GM21737 (cell line): ENCODE measurements at regions not wholly inside any gene's neighbourhood (a gene's known extent, or its start where the extent isn't known, plus 50 kb on each side); places are given as distances from the start of the nearest gene placed in this dataset.

Experiments used
- ATAC-seq: cut with Tn5 transposase; IDR thresholded peaks from one replicate; pipeline ENCODE4 v1.9.1; 2021; ENCODE audit warnings: mild to moderate bottlenecking, moderate library complexity; ENCODE audit not compliant: unreplicated experiment

- ATAC-seq = no peak
Observed at GRCh38 chr2:18325118-18325517, 235.3 kb downstream of the RDH14 start.

DNA sequence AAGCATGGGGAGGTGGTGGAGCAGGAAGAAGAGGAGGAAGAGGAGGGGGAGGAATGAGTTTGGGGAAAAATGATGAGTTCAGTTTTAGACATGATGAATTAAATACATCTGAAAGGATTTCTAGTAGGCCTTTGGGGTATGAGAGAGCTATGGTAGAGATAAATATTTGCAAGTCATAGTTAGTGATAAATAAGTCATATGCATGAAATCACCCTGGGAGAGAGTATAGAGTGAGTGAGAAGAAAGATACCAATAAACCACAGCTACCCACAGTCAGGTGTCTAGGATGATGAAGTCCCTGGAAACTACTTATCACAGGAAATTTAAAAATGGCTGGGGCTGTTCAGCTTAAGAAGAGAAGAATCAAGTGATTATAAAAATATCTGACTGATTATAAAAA is 240.5 kb downstream of the RDH14 start:
- ATAC-seq = no peak

DNA sequence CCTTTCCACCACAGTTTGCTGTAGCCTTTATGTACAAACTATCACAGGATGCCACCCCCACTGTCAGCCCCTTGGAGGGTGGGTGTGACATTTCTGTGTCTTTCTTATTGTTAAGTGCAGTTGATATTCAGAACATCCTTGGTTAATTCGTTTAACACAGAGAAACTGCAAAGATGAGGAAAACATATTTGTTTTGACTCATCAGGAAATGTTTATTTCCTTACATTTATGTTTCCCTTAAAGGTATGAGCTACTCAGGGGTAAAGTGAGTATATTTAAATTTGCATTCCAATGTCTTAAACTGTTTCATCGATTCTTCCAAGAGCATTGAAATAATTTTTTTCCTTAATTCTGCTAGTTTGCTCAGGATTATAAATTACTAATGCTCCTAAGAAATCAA is 243.4 kb downstream of the RDH14 start:
- ATAC-seq = no peak

DNA sequence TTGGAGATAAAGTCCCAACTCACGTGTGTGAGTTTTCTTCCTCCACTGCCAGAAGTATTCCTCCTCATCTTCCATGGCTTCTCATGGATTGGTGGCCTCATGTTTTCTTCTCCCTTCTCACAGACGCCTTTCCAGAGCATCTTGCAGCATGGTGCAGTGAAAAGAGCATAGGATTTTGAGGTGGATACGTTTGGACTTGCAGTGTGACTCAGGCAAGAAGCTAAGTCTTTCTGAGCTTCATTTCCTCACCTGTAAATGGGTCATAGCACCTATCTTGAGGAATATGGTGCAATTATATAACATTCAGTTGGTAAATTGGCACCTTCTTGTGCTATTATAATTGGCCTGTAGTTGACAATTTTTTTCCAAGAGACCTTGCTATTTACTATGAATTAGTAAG is 247.6 kb downstream of the RDH14 start:
- no peak for ATAC-seq

GRCh38 chr2:18311420-18312195 is 248.8 kb downstream of the RDH14 start:
- ATAC-seq = no peak

DNA sequence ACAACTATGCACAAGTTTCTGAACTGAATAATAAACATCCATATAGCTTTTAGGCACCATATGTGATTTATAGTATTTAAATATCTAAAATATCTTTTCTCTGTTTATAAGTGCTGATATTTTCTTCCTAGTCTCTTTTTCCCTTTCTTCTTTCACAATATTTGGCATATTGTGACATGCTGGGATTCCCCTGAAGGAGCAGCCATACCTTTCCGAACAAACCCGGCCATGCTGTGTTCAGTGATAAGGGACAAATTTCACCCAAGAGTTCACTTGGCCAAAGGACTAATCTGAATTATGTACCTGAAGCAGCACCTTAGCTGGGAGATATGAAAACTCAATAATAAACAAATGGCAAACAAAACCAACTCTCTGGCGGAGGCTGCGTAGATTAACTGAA is 250.8 kb downstream of the RDH14 start:
- no peak for ATAC-seq

GRCh38 chr2:18309188-18309587 is 251.3 kb downstream of the RDH14 start:
- no peak for ATAC-seq

DNA sequence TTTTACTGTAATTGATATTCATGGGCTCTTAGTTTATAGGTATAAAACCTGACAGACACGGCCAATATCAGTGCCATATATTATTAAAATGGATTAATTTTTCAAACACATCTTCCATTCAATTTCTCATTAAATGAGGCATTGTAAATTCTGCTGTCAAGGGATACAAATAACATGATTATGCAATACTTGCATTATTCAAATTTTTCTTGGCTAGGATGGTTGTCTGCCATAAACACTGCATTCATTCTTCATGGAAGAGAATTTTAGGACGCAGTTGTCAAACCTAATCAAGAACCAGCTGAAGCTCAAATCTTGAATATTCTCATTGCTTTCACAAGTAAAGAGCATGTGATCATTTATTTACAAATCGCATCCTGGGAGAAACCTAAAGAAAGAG is 255.6 kb downstream of the RDH14 start:
- no peak for ATAC-seq

DNA sequence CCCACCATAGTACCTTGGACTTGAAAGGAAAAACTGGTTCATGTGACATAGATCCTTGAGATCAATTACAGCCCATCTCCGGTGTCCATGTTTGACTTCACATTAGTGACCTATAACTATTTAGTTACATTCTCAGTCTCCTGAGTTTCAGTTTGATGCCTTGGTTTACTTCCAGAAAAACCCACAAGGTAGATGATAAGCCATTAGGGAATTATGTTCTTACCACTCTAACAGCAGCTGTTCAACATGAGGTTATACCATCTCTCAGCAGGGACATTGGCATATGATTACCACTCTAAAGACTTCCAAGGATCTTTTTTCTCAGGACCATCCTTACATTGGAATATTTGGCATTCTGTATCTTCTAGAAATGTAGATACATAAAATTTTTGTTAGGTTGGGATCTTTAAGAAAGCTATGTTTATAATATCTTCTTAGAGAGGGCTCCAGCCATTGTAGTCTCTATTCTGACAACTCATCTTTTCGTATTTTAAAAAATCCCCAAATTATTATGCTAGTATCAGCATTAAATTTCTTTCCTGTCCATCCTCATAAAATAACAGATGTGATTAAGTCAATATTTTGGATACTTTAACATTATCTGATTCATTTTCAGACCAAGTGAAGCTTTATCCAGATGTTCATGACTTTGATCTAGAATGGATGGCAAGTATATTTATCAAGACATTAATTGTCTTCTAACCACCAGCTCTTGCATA is 258.9 kb downstream of the RDH14 start:
- ATAC-seq = no peak

DNA sequence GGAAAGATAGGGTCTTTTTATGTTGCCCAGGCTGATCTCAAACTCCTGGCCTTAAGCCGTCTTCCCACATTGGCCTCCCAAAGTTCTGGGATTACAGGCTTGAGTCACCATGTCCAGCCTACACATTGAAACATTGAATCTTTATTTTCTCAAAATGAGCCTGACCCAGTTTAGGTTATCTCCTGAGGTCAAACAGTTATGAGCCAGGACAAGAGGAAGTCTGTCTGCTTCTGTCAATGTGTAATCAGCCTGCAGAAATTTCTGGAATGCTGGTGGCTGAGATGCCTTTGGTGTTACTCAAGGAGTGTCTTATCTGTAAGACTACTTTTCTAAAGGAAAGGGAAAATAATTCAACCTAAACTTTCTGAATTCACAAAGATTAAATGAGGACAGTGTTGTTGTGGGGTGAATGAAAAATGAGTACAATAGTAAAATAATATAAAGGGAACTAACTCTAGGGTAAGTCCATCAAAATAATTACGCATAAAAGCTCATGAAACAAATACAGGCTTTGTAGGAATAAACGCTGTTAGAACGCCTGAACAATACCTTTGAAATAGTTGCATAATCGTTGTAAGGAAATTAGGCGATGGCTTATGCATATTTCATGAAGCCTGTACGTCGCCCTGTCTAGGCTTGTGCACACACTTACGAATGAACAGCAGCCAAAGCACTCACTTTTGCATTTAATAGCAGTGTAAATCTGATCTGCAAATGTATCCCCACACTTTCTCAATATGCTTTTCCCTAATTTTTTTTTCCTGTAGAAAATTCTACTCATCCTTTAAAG is 260.8 kb downstream of the RDH14 start:
- no peak for ATAC-seq

- no peak for ATAC-seq
Observed at GRCh38 chr2:18297534-18298058, 262.9 kb downstream of the RDH14 start.

- ATAC-seq = no peak
Observed at GRCh38 chr2:18290386-18290785, 270.1 kb downstream of the RDH14 start.

DNA sequence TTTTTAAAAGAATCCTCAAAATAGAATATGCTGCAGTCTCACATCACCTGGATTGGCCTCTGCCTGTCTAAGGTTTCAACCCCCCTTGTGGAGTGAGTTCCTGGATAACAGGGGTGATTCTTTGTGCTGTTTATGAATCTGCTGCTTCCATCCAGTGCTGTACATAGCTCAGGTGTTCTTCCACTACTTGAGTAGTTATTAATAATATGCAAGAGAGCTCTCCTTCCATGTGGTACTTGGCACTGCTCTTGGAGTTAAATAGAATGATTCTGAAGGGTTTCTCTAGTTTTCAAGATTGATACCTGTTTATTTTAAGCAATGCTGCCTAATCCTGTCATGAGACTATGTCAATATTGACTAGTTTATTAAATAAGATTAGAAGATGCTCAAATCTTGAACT is 273.6 kb downstream of the RDH14 start:
- no peak for ATAC-seq

DNA sequence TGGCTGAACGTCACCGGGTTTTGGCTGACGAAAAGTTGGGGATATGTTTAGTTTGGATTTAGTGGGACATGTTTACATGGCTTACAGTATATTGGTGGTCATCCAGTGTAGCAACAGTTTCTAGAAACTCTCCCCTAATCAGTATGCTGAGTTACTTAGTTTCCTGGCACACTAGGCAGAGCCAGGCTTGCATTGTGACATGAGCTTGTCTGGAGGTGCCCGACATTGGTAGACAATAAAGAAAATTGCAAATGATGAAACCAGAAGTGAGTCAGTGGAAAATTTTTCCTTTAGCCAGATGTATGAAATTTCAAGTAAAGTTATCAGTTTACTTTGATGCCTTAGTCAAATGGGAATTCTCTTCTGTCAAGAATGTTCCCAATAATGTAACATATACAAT is 276.1 kb downstream of the RDH14 start:
- ATAC-seq = no peak

DNA sequence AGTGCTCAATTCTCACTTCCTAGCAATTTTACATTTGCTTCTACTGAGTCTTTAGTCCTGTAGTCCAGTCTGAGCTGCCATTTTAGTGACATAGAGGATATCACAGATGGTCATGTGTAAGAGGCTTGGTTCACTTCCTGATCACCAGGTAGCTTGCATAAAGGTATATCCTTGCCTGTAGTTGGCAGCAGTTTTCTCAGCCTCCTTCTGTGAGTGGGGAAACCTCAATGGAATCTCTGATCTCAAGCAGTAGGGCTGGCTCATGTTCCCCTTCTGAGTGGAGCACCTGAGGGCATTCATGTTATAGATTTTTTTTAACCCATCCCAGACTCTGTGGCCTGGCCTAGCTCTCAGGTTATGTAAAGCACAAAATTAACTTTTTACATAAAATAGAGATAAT is 278.4 kb downstream of the RDH14 start:
- ATAC-seq = no peak

- no peak for ATAC-seq
Observed at GRCh38 chr2:18276583-18277075, 283.8 kb downstream of the RDH14 start.

DNA sequence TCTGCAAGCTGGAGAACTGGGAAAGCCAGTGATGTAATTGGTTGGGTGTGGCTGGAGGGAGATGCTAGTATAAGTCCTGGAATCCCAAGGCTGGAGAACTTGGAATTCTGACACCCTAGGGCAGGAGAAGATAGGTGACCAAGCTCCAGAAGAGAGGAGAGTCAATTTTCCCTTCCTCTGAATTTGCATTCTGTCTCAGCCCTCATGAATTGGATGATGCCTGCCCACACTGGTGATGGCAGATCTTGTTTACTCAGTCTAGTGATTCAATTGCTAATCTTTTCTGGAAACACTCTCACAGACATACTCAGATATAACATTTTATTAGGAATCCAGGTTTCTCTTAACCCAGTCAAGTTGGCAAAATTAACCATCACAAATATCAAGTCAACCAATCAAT is 287.2 kb downstream of the RDH14 start:
- no peak for ATAC-seq

- ATAC-seq = no peak
Observed at GRCh38 chr2:18272148-18272494, 288.3 kb downstream of the RDH14 start.

DNA sequence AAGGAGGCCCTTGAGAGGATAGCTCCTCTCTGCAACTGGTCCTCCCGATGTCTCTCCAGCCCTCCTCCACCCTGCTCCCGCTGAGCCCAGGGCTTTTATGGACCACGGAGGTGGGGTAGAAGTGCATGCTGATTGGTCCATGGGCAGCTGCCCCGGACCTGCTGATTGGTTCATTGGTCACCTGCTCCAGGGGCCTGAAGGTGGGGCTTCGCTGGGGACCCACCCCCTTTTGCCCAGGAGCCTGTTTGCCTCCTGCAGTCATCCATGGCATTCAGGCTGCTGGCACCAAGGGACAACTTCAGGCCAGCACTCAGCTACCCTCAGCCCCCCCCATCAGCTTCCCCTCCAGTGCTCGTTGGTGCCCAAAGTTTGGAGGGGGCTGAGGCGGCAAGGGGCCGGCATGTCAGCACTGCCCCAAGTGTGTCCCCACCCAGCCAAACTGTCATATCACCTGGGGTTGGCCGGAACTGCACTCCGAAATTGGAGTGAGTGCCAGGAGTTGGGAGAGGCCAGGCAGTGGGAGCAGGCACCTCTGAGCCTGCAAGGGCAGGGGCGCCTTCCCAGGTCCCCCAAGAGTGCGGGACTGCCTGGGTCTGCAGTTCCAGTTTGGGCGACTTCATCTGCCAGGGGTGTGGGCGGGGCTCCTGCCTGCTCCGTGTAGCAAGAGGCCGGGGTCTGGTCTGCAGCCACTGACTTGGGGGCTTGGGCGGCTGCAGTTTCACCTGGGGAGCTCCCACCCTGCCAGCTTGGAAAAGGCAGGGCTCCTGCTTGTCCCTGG is 288.9 kb downstream of the RDH14 start:
- ATAC-seq = no peak

GRCh38 chr2:18268400-18268799 is 292.1 kb downstream of the RDH14 start:
- no peak for ATAC-seq

GRCh38 chr2:18267501-18267900 is 293.0 kb downstream of the RDH14 start:
- no peak for ATAC-seq
